ENCODE measurements at regions not wholly inside any gene's neighbourhood (a gene's known extent, or its start where the extent isn't known, plus 50 kb on each side); places are given as distances from the start of the nearest gene placed in this dataset.

DNA sequence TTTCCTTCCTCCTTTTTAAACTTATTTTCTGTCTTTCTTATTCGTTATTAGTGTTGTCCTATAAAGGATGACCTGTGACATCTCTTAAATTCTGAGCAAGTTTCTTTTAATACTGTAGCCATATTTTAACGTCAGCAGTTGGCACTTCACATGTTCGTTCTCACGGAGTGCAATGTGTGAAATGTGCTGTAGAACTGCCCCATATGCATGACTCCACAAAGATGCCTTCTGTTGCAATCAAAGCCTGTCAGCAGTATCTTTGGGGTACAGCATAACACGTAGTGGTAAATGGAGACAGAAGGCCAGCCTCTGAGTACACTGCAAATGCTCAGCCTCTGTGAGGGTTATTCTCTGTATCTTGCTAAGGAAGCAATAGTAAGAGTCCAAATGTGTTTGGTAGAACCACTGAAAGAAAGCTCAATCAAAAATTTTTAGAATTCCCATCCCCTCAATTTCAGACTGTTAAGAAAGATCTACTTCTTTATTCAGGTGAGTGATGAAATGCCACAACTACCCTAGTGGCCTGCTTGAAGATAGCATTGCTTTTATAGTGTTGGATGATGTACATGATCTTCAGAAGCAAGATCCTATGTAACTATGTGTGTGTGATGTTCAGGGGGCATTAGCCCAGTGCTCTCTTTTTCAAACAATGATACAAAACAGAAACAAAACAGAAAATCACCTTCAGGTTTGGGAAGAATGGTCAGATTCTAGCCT, 277.7 kb downstream of the TMEM167A start:
- Mint-ChIP-seq H3K27ac (no peak overlapping the region), H3K4me3 (no peak overlapping the region), H3K4me1 (no peaks in the 10 kb centered on the region), H3K27me3 (no peaks in the 10 kb centered on the region), H3K9me3 (no peaks in the 10 kb centered on the region)
- ATAC-seq (no peak), DNase-seq (no peak)

DNA sequence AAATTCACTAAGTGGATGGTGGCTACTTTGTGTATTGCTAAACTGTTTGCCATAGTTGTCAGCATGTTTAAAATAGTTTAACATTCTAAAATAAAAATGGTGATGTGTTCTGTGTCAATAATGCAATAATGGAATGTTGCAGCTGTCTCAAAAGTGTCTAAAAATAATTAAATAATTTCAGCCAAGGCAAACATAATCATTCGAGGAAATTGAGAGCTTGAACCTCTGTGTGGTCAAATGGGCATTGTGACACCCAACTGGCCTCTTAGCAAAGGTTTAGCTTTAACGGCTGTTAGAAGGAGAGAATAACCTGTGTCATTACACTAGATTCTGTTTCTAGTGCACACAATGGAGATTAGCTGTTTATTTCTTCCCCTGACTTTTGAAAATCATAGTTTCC, 278.5 kb downstream of the TMEM167A start:
- DNase-seq: no peak
- no peak for ATAC-seq
- Mint-ChIP-seq H3K4me3 (no peak overlapping the region), H3K9me3 (no peaks in the 10 kb centered on the region), H3K4me1 (no peaks in the 10 kb centered on the region), H3K27ac (no peak overlapping the region), H3K27me3 (no peaks in the 10 kb centered on the region)

DNA sequence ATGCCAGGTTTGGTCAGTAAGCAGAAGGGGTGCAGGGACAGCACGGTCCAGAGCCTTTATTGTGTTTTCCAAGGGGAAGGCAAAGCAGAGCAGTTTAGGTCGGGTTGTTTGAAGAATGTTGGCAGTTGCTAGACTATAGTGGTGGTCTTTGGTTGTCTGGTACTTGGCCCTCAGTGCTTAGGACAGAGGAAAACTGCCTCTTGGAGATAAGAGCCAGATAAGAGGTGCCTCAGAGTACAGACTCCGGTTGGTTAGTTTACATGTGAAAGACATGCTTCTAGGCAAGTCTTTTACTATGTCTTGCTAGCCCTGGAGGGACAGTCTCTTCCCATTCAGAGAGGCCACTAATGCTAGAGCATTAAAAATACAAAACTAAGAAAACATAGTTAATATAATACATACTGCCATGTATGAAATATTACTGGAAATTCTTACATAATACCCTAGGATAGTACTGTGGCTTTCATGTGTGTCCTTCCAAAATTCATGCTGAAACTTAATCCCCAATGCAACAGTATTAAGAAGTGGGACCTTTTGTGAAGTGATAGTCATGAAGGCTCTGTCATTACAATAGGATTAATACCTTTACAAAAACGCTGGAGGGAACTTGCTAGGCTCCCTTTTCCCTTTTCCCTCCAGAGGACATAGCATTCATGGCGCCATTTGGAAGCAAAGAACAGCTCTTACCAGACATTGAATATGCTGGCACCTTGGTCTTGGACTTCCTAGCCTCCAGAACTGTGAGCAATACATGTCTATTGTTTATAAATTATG, 280.4 kb downstream of the TMEM167A start:
- H3K27me3 Mint-ChIP-seq: no peaks in the 10 kb centered on the region
- ATAC-seq (no peak), DNase-seq (no peak)
- H3K9me3 Mint-ChIP-seq: no peaks in the 10 kb centered on the region
- H3K27ac Mint-ChIP-seq: no peak overlapping the region
- H3K4me1 Mint-ChIP-seq: no peaks in the 10 kb centered on the region
- no peak overlapping the region for H3K4me3 Mint-ChIP-seq

- DNase-seq (no peak), ATAC-seq (no peak)
- no peak overlapping the region for H3K27ac Mint-ChIP-seq
- H3K4me3 Mint-ChIP-seq: no peak overlapping the region
- H3K27me3 Mint-ChIP-seq: no peaks in the 10 kb centered on the region
- no peaks in the 10 kb centered on the region for H3K9me3 Mint-ChIP-seq
- no peaks in the 10 kb centered on the region for H3K4me1 Mint-ChIP-seq
Measured at GRCh38 chr5:82794876-82795275, 282.3 kb downstream of the TMEM167A start.

DNA sequence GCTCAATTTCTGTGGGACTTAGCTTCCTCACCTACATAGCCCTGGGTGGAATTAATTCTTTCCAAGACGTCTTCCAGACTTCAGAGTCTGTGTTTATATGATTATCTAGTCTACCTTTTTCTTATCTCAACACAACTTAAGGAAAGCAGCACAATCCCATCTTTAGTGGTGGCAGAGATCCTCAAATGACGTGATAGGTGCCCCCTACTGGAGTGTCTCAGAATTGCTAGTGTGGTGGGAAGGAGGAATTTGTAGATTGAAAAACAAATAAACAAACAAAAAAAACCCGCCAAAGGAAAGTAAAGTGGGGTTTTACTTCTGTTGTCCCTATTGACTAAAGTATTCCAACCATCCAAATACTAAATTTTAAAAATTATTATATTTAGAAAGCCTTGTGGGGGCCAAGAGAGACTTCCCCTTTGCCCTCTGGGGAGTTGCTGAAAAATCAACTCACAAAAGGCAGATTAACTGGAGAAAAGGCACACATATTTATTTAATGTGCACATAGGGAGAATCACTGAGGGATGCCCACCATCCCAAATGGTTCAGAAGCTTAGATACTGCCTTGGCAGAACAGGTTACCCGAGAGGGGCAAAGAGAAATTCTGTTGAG, 283.3 kb downstream of the TMEM167A start:
- Mint-ChIP-seq H3K9me3 (no peaks in the 10 kb centered on the region), H3K4me1 (no peaks in the 10 kb centered on the region), H3K4me3 (no peak overlapping the region), H3K27ac (no peak overlapping the region), H3K27me3 (no peaks in the 10 kb centered on the region)
- ATAC-seq (no peak), DNase-seq (peak; percentile 5 to 11)

DNA sequence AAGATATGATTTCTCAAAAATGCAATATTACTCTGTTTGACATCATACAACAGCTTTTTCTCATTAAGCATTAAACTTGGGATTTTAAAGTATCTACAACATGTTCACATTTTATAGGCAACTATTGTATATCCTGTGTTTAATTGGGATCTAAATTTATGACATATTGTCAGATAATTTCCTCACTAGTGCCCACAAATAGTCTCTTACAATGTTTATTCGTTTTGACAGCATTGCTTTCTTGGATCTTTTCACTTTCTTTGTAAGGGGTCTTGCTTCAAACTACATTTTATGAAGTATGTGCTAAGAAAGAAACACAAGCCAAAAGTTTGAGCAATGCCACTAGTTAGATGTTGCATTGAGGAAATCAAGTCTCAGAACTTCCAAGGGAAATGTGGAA, 285.1 kb downstream of the TMEM167A start:
- Mint-ChIP-seq H3K4me1 (no peaks in the 10 kb centered on the region), H3K4me3 (no peak overlapping the region), H3K9me3 (no peaks in the 10 kb centered on the region), H3K27me3 (no peaks in the 10 kb centered on the region), H3K27ac (no peak overlapping the region)
- ATAC-seq (no peak), DNase-seq (no peak)

DNA sequence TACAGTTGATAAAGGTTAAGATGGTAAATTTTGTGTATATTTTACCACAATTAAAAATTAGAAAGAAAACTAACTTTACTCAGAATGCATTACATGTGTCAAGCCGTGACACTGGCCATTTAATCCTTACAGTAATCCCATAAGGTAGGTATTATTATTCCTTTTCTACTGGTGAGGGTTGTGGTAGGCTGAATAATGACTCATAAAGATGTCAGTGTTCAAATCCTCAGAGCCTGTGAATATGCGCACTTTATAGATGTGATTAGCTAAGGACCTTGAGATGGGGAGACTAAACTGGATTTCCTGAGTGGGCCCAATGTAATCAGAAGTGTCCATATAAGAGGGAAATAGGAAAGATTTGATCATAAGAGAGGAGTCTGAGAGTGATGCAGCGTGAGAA, 288.1 kb downstream of the TMEM167A start:
- no peak overlapping the region for H3K27ac Mint-ChIP-seq
- no peak overlapping the region for H3K4me3 Mint-ChIP-seq
- no peaks in the 10 kb centered on the region for H3K27me3 Mint-ChIP-seq
- no peaks in the 10 kb centered on the region for H3K4me1 Mint-ChIP-seq
- no peak for DNase-seq
- H3K9me3 Mint-ChIP-seq: no peaks in the 10 kb centered on the region
- ATAC-seq: no peak

DNA sequence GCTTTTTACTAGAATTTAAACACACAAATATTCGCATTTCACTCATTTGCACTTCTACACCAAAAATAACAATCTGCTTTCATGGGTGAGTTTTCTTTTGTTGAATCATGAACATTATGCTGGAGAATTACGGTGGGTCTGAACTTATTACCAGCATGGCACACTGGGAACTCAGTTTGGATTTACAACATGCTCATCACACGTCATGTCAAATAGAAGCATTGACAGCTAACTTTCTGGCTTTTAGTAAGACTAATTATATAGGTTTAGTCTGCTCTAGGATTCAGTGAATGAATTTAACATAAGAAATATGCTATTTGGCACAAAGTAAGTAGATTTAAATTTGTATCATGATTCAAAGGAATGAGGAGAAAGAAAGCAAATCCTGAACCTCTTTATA, 290.4 kb downstream of the TMEM167A start:
- DNase-seq (no peak), ATAC-seq (no peak)
- Mint-ChIP-seq H3K4me3 (no peak overlapping the region), H3K27me3 (no peaks in the 10 kb centered on the region), H3K9me3 (no peaks in the 10 kb centered on the region), H3K27ac (no peak overlapping the region), H3K4me1 (no peaks in the 10 kb centered on the region)

- Mint-ChIP-seq H3K27ac (no peak overlapping the region), H3K27me3 (no peaks in the 10 kb centered on the region), H3K9me3 (no peaks in the 10 kb centered on the region), H3K4me3 (no peak overlapping the region), H3K4me1 (no peaks in the 10 kb centered on the region)
- DNase-seq (no peak), ATAC-seq (no peak)
Measured at GRCh38 chr5:82785882-82786509, 291.2 kb downstream of the TMEM167A start.

- Mint-ChIP-seq H3K4me3 (no peak overlapping the region), H3K9me3 (no peaks in the 10 kb centered on the region), H3K4me1 (no peaks in the 10 kb centered on the region), H3K27me3 (no peaks in the 10 kb centered on the region), H3K27ac (no peak overlapping the region)
- DNase-seq: no peak
- no peak for ATAC-seq
Measured at GRCh38 chr5:82785456-82785855, 291.7 kb downstream of the TMEM167A start.

- Mint-ChIP-seq H3K4me3 (no peak overlapping the region), H3K9me3 (no peaks in the 10 kb centered on the region), H3K27me3 (no peaks in the 10 kb centered on the region), H3K27ac (no peak overlapping the region), H3K4me1 (no peaks in the 10 kb centered on the region)
- ATAC-seq (no peak), DNase-seq (no peak)
Measured at GRCh38 chr5:82784521-82784920, 292.7 kb downstream of the TMEM167A start.

GRCh38 chr5:82777106-82777505, 300.1 kb downstream of the TMEM167A start:
- Mint-ChIP-seq H3K27ac (no peak overlapping the region), H3K4me1 (peaks cover 5% of the 10 kb centered on the region), H3K9me3 (peaks cover 0 to 7% of the 10 kb centered on the region in 2 donors), H3K4me3 (no peak overlapping the region), H3K27me3 (no peaks in the 10 kb centered on the region)
- ATAC-seq: no peak
- no peak for DNase-seq

- Mint-ChIP-seq H3K4me3 (no peak overlapping the region), H3K27ac (no peak overlapping the region), H3K4me1 (peaks cover 5% of the 10 kb centered on the region)
Measured at GRCh38 chr5:82772281-82772680, 304.9 kb downstream of the TMEM167A start.

GRCh38 chr5:82766206-82766605, 311.0 kb downstream of the TMEM167A start:
- no peak overlapping the region for H3K4me3 Mint-ChIP-seq
- H3K27me3 Mint-ChIP-seq: peaks cover 14% of the 10 kb centered on the region
- DNase-seq (no peak), ATAC-seq (no peak)
- peaks cover 0 to 6% of the 10 kb centered on the region in 2 donors for H3K9me3 Mint-ChIP-seq
- no peak overlapping the region for H3K27ac Mint-ChIP-seq
- no peaks in the 10 kb centered on the region for H3K4me1 Mint-ChIP-seq

More at GRCh38 chr5:82772281-82772680, 304.9 kb downstream of the TMEM167A start:
- Mint-ChIP-seq H3K9me3 (peaks cover 6 to 7% of the 10 kb centered on the region in 2 donors), H3K27me3 (peaks cover 6% of the 10 kb centered on the region)
- no peak for DNase-seq
- no peak for ATAC-seq

DNA sequence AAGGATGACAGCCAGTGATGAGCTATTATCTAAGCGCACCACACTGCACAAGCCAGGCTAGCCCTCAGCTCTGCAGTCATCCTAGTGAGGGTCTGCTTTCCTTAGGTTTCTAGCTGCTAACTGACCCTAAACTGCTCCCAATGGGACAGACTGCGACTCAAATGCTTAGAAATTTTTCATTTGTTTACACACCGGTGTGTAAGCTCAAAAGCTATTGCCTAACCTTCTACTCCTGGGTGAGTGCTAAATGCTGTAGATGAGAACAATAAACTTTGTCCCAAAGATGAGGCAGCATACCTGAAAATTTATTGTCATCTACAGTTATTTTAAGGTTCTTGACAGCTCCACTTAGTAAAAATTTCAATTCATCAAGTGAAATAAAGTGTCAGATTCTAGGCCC, 311.4 kb downstream of the TMEM167A start:
- no peak overlapping the region for H3K4me3 Mint-ChIP-seq
- no peaks in the 10 kb centered on the region for H3K4me1 Mint-ChIP-seq
- ATAC-seq (no peak), DNase-seq (no peak)
- H3K9me3 Mint-ChIP-seq: peaks cover 0 to 6% of the 10 kb centered on the region in 2 donors
- peaks cover 11% of the 10 kb centered on the region for H3K27me3 Mint-ChIP-seq
- H3K27ac Mint-ChIP-seq: no peak overlapping the region

GRCh38 chr5:82760856-82761255, 316.3 kb downstream of the TMEM167A start:
- DNase-seq (no peak), ATAC-seq (no peak)
- Mint-ChIP-seq H3K27ac (no peak overlapping the region), H3K4me1 (no peaks in the 10 kb centered on the region), H3K9me3 (no peaks in the 10 kb centered on the region), H3K27me3 (peaks cover 7% of the 10 kb centered on the region), H3K4me3 (no peak overlapping the region)

Measured in stimulated activated naive CD8-positive, alpha-beta T cell treated with anti-CD3 and anti-CD28 coated beads, Interleukin-15, amount 100 ng/mL, for 72 hours (primary cell).